Naive thymus-derived CD4-positive, alpha-beta T cell (primary cell): ENCODE measurements at regions not wholly inside any gene's neighbourhood (a gene's known extent, or its start where the extent isn't known, plus 50 kb on each side); places are given as distances from the start of the nearest gene placed in this dataset.
"Not testable (repeated sequence)": the region's sequence is repeated elsewhere in the genome, so short reads cannot be mapped to it uniquely, and the experiment has no call there.

Experiments
- ATAC-seq: fragments of 150-1000 bp; cut with Tn5 transposase; 2 replicates; pipeline ENCODE4 v1.10.0; 2021; ENCODE audit warnings: mild to moderate bottlenecking, moderate library complexity
- CTCF ChIA-PET: fragments of 350-600 bp; sonication (Branson Sonifier 250); formaldehyde crosslinking; loops from one replicate; lab custom pipeline; 2021; ENCODE audit warnings: antibody characterized with exemption; lab: Charles Lee
- POLR2A ChIA-PET: fragments of 350-600 bp; sonication (Branson Sonifier 250); formaldehyde crosslinking; loops from one replicate; lab custom pipeline; 2021; ENCODE audit warnings: antibody characterized with exemption, inconsistent platforms; lab: Charles Lee
- DNase-seq, 9 donors: peaks; one replicate each; pipeline versions ENCODE4 v3.0.0 to v3.0.0-alpha.2; 2020 to 2022; ENCODE audit warnings: mixed read lengths in 1 of 9
- H3K27ac ChIP-seq: one replicate; pipeline ENCODE4 v1.7.0; 2013; ENCODE audit warnings: mild to moderate bottlenecking, low read depth, low read length, moderate library complexity
- H3K27me3 ChIP-seq, 2 donors: one replicate each; pipeline ENCODE4 v1.7.0; 2013; ENCODE audit warnings: low read length in 2 of 2, mild to moderate bottlenecking in 2 of 2, moderate library complexity in 2 of 2; ENCODE audit not compliant: control insufficient read depth in 2 of 2, insufficient read depth in 2 of 2
- H3K36me3 ChIP-seq, 3 experiments: 1 replicate in 2 of 3; 2 replicates in 1 of 3; pipeline ENCODE4 v1.7.0; 2013; ENCODE audit warnings: low read length in 3 of 3, mild to moderate bottlenecking in 3 of 3, moderate library complexity in 1 of 3; ENCODE audit not compliant: insufficient read depth in 3 of 3, control insufficient read depth in 2 of 3
- H3K4me1 ChIP-seq, 2 donors: one replicate each; pipeline ENCODE4 v1.7.0; 2013; ENCODE audit warnings: low read length in 2 of 2, mild to moderate bottlenecking in 2 of 2, moderate library complexity in 1 of 2; ENCODE audit not compliant: control insufficient read depth in 2 of 2, insufficient read depth in 2 of 2
- H3K4me3 ChIP-seq: 2 replicates; pipeline ENCODE4 v1.7.0; 2013; ENCODE audit warnings: mild to moderate bottlenecking, low read length
- H3K9me3 ChIP-seq, 3 experiments: 1 replicate in 2 of 3; 2 replicates in 1 of 3; pipeline ENCODE4 v1.7.0; 2013; ENCODE audit warnings: low read length in 3 of 3; ENCODE audit not compliant: control insufficient read depth in 2 of 3
- H3K27ac Mint-ChIP-seq, 9 donors: one replicate each; pipeline ENCODE4 v1.8.0; 2020 to 2022; ENCODE audit warnings: mixed read lengths in 9 of 9, mild to moderate bottlenecking in 8 of 9, moderate library complexity in 5 of 9, inconsistent platforms in 2 of 9
- H3K27me3 Mint-ChIP-seq, 5 donors: one replicate each; pipeline ENCODE4 v1.8.0; 2021 to 2022; ENCODE audit warnings: mixed read lengths in 5 of 5, mild to moderate bottlenecking in 1 of 5
- H3K36me3 Mint-ChIP-seq, 5 donors: one replicate each; pipeline ENCODE4 v1.8.0; 2020 to 2022; ENCODE audit warnings: mixed read lengths in 5 of 5, mild to moderate bottlenecking in 3 of 5, inconsistent platforms in 1 of 5
- H3K4me1 Mint-ChIP-seq, 7 donors: one replicate each; pipeline ENCODE4 v1.8.0; 2020 to 2022; ENCODE audit warnings: mixed read lengths in 7 of 7, mild to moderate bottlenecking in 3 of 7, inconsistent platforms in 1 of 7
- H3K4me3 Mint-ChIP-seq, 10 donors: one replicate each; pipeline ENCODE4 v1.8.0; 2020 to 2022; ENCODE audit warnings: mild to moderate bottlenecking in 10 of 10, mixed read lengths in 10 of 10, moderate library complexity in 6 of 10, inconsistent platforms in 2 of 10
- H3K9me3 Mint-ChIP-seq, 11 donors: one replicate each; pipeline ENCODE4 v1.8.0; 2020 to 2022; ENCODE audit warnings: mixed read lengths in 11 of 11, mild to moderate bottlenecking in 4 of 11, inconsistent platforms in 1 of 11, moderate library complexity in 1 of 11
- intact Hi-C, 2 donors: fragments of 100-400 bp; cut with micrococcal nuclease; formaldehyde crosslinking; loops; one replicate each; pipeline ENCODE4 v1.15.1; 2023

- no peak overlapping the region for H3K4me3 ChIP-seq
- intact Hi-C loops = no loop called here
- Mint-ChIP-seq H3K27ac (no peak overlapping the region), H3K27me3 (peaks cover 0 to 12% (median 0%) of the 10 kb centered on the region in 5 donors), H3K36me3 (peaks cover 0 to 2% (median 0%) of the 10 kb centered on the region in 5 donors), H3K9me3 (peaks cover 0 to 3% (median 0%) of the 10 kb centered on the region in 11 donors), H3K4me1 (peaks cover 0 to 6% (median 0%) of the 10 kb centered on the region in 7 donors), H3K4me3 (no peak overlapping the region)
- POLR2A ChIA-PET = no interaction called here
- H3K4me1 ChIP-seq = no peaks in the 10 kb centered on the region
- CTCF ChIA-PET = no interaction called here
- H3K27ac ChIP-seq = no peak overlapping the region
- H3K36me3 ChIP-seq = no peaks in the 10 kb centered on the region
- no peaks in the 10 kb centered on the region for H3K27me3 ChIP-seq
- H3K9me3 ChIP-seq = no peaks in the 10 kb centered on the region
- ATAC-seq (no peak), DNase-seq (no peak)
Measured at GRCh38 chr13:28575200-28575599, 80.3 kb upstream of the FLT1 start.

- H3K27me3 ChIP-seq = no peaks in the 10 kb centered on the region
- intact Hi-C loops = no loop called here
Measured at GRCh38 chr13:28574617-28575142, 79.8 kb upstream of the FLT1 start.

GRCh38 chr13:28573595-28574373 is 78.9 kb upstream of the FLT1 start:
- intact Hi-C loops = no loop called here
- no peak overlapping the region for H3K4me3 ChIP-seq
- Mint-ChIP-seq H3K36me3 (peaks cover 0 to 2% (median 0%) of the 10 kb centered on the region in 5 donors), H3K27ac (no peak overlapping the region), H3K4me3 (no peak overlapping the region), H3K27me3 (peaks cover 0 to 12% (median 0%) of the 10 kb centered on the region in 5 donors), H3K4me1 (peaks cover 0 to 9% (median 0%) of the 10 kb centered on the region in 7 donors), H3K9me3 (peaks cover 0 to 3% (median 0%) of the 10 kb centered on the region in 11 donors)
- no peak overlapping the region for H3K27ac ChIP-seq
- peak; percentile 64 for ATAC-seq
- no peaks in the 10 kb centered on the region for H3K9me3 ChIP-seq
- H3K36me3 ChIP-seq = no peaks in the 10 kb centered on the region
- H3K4me1 ChIP-seq = no peaks in the 10 kb centered on the region
- DNase-seq = no peak
- POLR2A ChIA-PET = interaction anchor here (0.5 kb wide), 1 partner anchor 562 kb away, joined by 3 read pairs; no protein-coding TSS in a partner anchor
- no peaks in the 10 kb centered on the region for H3K27me3 ChIP-seq
- CTCF ChIA-PET = no interaction called here

More at GRCh38 chr13:28574617-28575142, 79.8 kb upstream of the FLT1 start:
- Mint-ChIP-seq H3K27me3 (peaks cover 0 to 12% (median 0%) of the 10 kb centered on the region in 5 donors), H3K9me3 (peaks cover 0 to 3% (median 0%) of the 10 kb centered on the region in 11 donors), H3K4me1 (peaks cover 0 to 6% (median 0%) of the 10 kb centered on the region in 7 donors), H3K4me3 (no peak overlapping the region), H3K27ac (peak overlapping the region in 2 of 9 donors; percentile 14 to 56), H3K36me3 (peaks cover 0 to 2% (median 0%) of the 10 kb centered on the region in 5 donors)
- Histone ChIP-seq H3K4me3 (no peak overlapping the region), H3K36me3 (no peaks in the 10 kb centered on the region), H3K4me1 (no peaks in the 10 kb centered on the region), H3K27ac (no peak overlapping the region), H3K9me3 (no peaks in the 10 kb centered on the region)
- ATAC-seq (peak; percentile 82), DNase-seq (no peak)
- ChIA-PET CTCF (no interaction called here), POLR2A (no interaction called here)

- H3K27me3 ChIP-seq = no peaks in the 10 kb centered on the region
- Mint-ChIP-seq H3K36me3 (peaks cover 0 to 2% (median 0%) of the 10 kb centered on the region in 5 donors), H3K9me3 (peaks cover 0 to 3% (median 0%) of the 10 kb centered on the region in 11 donors), H3K27ac (no peak overlapping the region), H3K27me3 (peaks cover 0 to 9% (median 0%) of the 10 kb centered on the region in 5 donors), H3K4me1 (peaks cover 0 to 9% (median 0%) of the 10 kb centered on the region in 7 donors), H3K4me3 (no peak overlapping the region)
- no peak for DNase-seq
- H3K4me1 ChIP-seq = no peaks in the 10 kb centered on the region
- intact Hi-C loops = no loop called here
- no peak overlapping the region for H3K27ac ChIP-seq
- no peaks in the 10 kb centered on the region for H3K36me3 ChIP-seq
- H3K4me3 ChIP-seq = no peak overlapping the region
- CTCF ChIA-PET = no interaction called here
- POLR2A ChIA-PET = no interaction called here
- H3K9me3 ChIP-seq = no peaks in the 10 kb centered on the region
- no peak for ATAC-seq
Measured at GRCh38 chr13:28572871-28573270, 77.9 kb upstream of the FLT1 start.

GRCh38 chr13:28570356-28570755 is 75.4 kb upstream of the FLT1 start:
- H3K4me3 Mint-ChIP-seq, H3K27me3 ChIP-seq, DNase-seq, intact Hi-C loops, H3K36me3 Mint-ChIP-seq, H3K4me1 Mint-ChIP-seq, H3K27ac ChIP-seq, POLR2A ChIA-PET, CTCF ChIA-PET, H3K9me3 ChIP-seq, H3K9me3 Mint-ChIP-seq, ATAC-seq, H3K36me3 ChIP-seq, H3K4me1 ChIP-seq, H3K27ac Mint-ChIP-seq, H3K27me3 Mint-ChIP-seq, H3K4me3 ChIP-seq: not testable (repeated sequence)

GRCh38 chr13:28569886-28570285 is 75.0 kb upstream of the FLT1 start:
- H3K36me3 Mint-ChIP-seq = peaks cover 0 to 2% (median 0%) of the 10 kb centered on the region in 5 donors
- peaks cover 0 to 3% (median 0%) of the 10 kb centered on the region in 11 donors for H3K9me3 Mint-ChIP-seq
- peaks cover 0 to 3% (median 0%) of the 10 kb centered on the region in 5 donors for H3K27me3 Mint-ChIP-seq
- Histone ChIP-seq H3K4me1 (no peaks in the 10 kb centered on the region), H3K27me3 (no peaks in the 10 kb centered on the region), H3K36me3 (no peaks in the 10 kb centered on the region), H3K27ac (no peak overlapping the region), H3K9me3 (no peaks in the 10 kb centered on the region), H3K4me3 (no peak overlapping the region)
- H3K4me1 Mint-ChIP-seq = peaks cover 0 to 8% (median 0%) of the 10 kb centered on the region in 7 donors
- no peak overlapping the region for H3K4me3 Mint-ChIP-seq
- intact Hi-C loops = no loop called here
- no peak overlapping the region for H3K27ac Mint-ChIP-seq
- ChIA-PET POLR2A (no interaction called here), CTCF (no interaction called here)
- ATAC-seq = no peak
- DNase-seq = no peak
